GM23248 (cell line): ENCODE measurements at regions not wholly inside any gene's neighbourhood (a gene's known extent, or its start where the extent isn't known, plus 50 kb on each side); places are given as distances from the start of the nearest gene placed in this dataset.

Source experiments
- EZH2 ChIP-seq: fragments of 200-600 bp; sonication (generic); IDR thresholded peaks from 2 replicates; pipeline ENCODE4 v1.6.1; 2018; ENCODE audit warnings: antibody characterized with exemption, mild to moderate bottlenecking; ENCODE audit not compliant: insufficient read depth, poor library complexity, severe bottlenecking
- EZH2phosphoT487 ChIP-seq: fragments of 200-600 bp; sonication (generic); IDR thresholded peaks from 2 replicates; pipeline ENCODE4 v1.6.1; 2018; ENCODE audit warnings: antibody characterized with exemption, moderate library complexity, mild to moderate bottlenecking, low read depth; ENCODE audit not compliant: insufficient read depth

- TF ChIP-seq EZH2 (no peak), EZH2phosphoT487 (no peak)
These were observed 661.4 kb upstream of the KLF4 start for GRCh38 chr9:108150736-108151586.
